SU-DHL-6 (cell line): ENCODE measurements at regions not wholly inside any gene's neighbourhood (a gene's known extent, or its start where the extent isn't known, plus 50 kb on each side); places are given as distances from the start of the nearest gene placed in this dataset.

Experiments used
- EZH2phosphoT487 ChIP-seq: fragments of 200-600 bp; sonication (generic), shearing (Covaris generic); conservative IDR thresholded peaks from 2 replicates; pipeline ENCODE4 v1.6.1; 2018; ENCODE audit warnings: mild to moderate bottlenecking, antibody characterized with exemption, low read length, moderate library complexity, mixed read lengths
- TF ChIP-seq, protein P1 (sequence below): fragments of 200-600 bp; sonication (generic); IDR thresholded peaks from one replicate; pipeline ENCODE4 v1.5.1; 2017; ENCODE audit warnings: antibody characterized with exemption, mild to moderate bottlenecking, low read length, moderate library complexity; ENCODE audit not compliant: insufficient read depth, poor library complexity, severe bottlenecking

DNA sequence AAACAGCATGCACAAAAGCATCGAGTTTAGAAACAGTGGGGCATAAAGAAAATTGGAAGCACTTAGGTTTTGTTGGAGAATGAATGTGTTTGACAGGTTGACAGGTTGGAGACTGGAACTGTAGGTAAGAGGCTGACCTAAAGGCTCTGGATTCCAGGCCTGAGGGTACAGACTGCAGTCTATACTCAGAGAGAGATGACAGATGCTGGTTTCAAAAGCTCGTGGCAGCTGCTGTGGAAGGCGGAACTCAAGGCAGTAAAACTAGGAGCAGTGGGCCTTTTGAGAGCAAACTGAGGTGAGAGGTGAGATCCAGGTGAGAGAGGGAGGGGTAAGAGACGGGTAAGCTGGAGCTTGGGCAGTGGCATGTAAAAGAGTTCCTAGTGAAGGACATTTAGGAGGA is 415.2 kb downstream of the TRIML1 start:
- TF ChIP-seq, protein P1, sequence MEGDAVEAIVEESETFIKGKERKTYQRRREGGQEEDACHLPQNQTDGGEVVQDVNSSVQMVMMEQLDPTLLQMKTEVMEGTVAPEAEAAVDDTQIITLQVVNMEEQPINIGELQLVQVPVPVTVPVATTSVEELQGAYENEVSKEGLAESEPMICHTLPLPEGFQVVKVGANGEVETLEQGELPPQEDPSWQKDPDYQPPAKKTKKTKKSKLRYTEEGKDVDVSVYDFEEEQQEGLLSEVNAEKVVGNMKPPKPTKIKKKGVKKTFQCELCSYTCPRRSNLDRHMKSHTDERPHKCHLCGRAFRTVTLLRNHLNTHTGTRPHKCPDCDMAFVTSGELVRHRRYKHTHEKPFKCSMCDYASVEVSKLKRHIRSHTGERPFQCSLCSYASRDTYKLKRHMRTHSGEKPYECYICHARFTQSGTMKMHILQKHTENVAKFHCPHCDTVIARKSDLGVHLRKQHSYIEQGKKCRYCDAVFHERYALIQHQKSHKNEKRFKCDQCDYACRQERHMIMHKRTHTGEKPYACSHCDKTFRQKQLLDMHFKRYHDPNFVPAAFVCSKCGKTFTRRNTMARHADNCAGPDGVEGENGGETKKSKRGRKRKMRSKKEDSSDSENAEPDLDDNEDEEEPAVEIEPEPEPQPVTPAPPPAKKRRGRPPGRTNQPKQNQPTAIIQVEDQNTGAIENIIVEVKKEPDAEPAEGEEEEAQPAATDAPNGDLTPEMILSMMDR = no peak
- no peak for TF ChIP-seq EZH2phosphoT487
